Superior temporal gyrus (tissue), 1 donor: ENCODE measurements at regions not wholly inside any gene's neighbourhood (a gene's known extent, or its start where the extent isn't known, plus 50 kb on each side); places are given as distances from the start of the nearest gene placed in this dataset.
A peak's percentile ranks its signal among the peaks of the same experiment; 100 is the strongest.
"Not testable (repeated sequence)": the region's sequence is repeated elsewhere in the genome, so short reads cannot be mapped to it uniquely, and the experiment has no call there.

ENCODE experiments used
- DNase-seq: peaks from one replicate; pipeline ENCODE4 v3.0.0-alpha.2; 2016; ENCODE audit errors: extremely low spot score

- DNase-seq = no peak
Measured at GRCh38 chr22:40094485-40094884, 83.2 kb upstream of the TNRC6B start.

GRCh38 chr22:40099887-40100286, 77.8 kb upstream of the TNRC6B start:
- DNase-seq = not testable (repeated sequence)

GRCh38 chr22:40105755-40106154, 72.0 kb upstream of the TNRC6B start:
- no peak for DNase-seq

- DNase-seq = no peak
Measured at GRCh38 chr22:40107244-40107643, 70.5 kb upstream of the TNRC6B start.

GRCh38 chr22:40107851-40108378, 69.8 kb upstream of the TNRC6B start:
- peak; percentile 56 for DNase-seq

GRCh38 chr22:40108396-40108795, 69.3 kb upstream of the TNRC6B start:
- no peak for DNase-seq

GRCh38 chr22:40108926-40109325, 68.8 kb upstream of the TNRC6B start:
- not testable (repeated sequence) for DNase-seq

GRCh38 chr22:40111451-40111850, 66.3 kb upstream of the TNRC6B start:
- DNase-seq = no peak

GRCh38 chr22:40112595-40112994, 65.1 kb upstream of the TNRC6B start:
- DNase-seq = no peak

- DNase-seq = no peak
Measured at GRCh38 chr22:40113696-40114095, 64.0 kb upstream of the TNRC6B start.

GRCh38 chr22:40114411-40114810, 63.3 kb upstream of the TNRC6B start:
- no peak for DNase-seq

- no peak for DNase-seq
Measured at GRCh38 chr22:40116496-40117200, 61.1 kb upstream of the TNRC6B start.

GRCh38 chr22:40118979-40119378, 58.7 kb upstream of the TNRC6B start:
- no peak for DNase-seq

- DNase-seq = no peak
Measured at GRCh38 chr22:40120848-40121247, 56.9 kb upstream of the TNRC6B start.

GRCh38 chr22:40121461-40121860, 56.3 kb upstream of the TNRC6B start:
- DNase-seq = peak; percentile 22

GRCh38 chr22:40122792-40123191, 54.9 kb upstream of the TNRC6B start:
- DNase-seq = no peak

- no peak for DNase-seq
Measured at GRCh38 chr22:40123387-40123786, 54.3 kb upstream of the TNRC6B start.
